GM21723 (cell line): ENCODE measurements at regions not wholly inside any gene's neighbourhood (a gene's known extent, or its start where the extent isn't known, plus 50 kb on each side); places are given as distances from the start of the nearest gene placed in this dataset.

Experiments used
- ATAC-seq: cut with Tn5 transposase; IDR thresholded peaks from one replicate; pipeline ENCODE4 v1.9.1; 2021; ENCODE audit warnings: mild to moderate bottlenecking, moderate library complexity; ENCODE audit not compliant: unreplicated experiment

DNA sequence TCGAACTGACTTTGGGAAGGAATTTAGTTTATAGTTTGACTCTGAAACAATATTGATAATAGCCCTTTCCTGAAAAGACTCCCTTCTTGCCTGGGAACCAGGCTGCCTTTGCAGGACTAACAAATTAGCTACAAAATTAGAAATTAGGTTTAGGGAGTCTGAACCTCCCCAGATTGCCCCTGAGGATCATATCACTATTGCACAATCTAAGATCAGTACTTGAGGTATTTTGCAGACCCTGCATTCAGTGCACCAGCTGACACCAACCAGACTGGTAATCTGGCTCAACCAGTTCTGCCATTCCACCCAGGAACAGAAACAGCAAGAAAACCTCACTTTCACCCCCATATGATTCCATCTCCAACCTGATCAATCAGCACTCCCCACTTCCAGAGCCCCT lies 131.8 kb upstream of the GALNT5 start:
- no peak for ATAC-seq

DNA sequence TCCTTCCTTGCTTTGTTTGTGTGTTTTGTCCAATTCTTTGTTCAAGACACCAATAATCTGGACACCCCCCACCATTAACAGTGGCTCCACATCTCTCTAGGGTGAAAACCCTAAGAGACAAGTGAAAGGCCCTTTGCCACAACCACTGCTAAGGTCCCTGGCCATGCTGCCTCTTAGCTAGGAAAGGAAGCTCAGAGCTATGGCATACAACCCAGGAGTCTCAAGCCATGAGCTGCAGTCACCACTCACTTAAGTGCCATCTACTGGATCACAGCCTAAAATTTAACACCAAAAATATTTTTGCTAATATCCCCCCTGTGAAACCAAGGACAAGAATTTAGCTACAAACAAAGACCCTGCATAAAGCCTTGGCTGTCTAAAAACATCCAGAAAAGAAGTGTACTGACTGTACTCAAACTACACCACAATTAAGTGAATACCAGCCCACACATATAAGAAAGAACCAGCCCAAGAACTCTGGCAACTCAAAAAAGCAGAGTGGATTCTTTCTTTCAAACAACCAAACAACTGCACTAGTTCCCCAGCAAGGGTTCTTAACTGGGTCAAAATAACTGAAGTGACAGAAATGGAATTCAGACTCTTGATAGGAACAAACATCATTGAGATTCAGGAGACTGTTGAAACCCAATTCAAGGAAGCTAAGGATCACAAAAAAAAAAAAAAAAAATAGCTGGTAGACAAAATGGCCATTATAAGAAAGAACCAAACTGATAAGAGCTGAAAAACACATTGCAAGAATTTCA lies 130.1 kb upstream of the GALNT5 start:
- no peak for ATAC-seq

- ATAC-seq = no peak
These were observed 113.6 kb upstream of the GALNT5 start for GRCh38 chr2:157143901-157144300.

- no peak for ATAC-seq
These were observed 108.2 kb upstream of the GALNT5 start for GRCh38 chr2:157149270-157149669.

DNA sequence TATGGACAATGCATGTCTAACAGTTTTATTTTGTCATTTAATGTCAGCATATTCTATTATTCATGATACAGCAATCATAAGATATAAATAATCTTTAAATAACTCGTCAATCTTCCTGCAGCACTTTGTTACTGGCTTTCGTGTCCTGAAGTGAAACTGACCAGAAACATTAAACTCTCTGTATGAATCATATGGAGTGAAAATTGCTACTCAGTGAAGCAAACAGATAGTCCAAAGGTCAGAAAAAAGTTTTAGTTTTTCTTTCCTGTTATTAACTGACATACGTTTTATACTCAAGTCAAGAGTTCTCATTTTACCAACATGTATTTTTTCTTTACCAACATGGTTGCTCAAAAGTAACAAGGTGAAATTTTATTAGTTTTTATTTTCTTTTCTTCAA lies 106.8 kb upstream of the GALNT5 start:
- peak; percentile 85 for ATAC-seq

DNA sequence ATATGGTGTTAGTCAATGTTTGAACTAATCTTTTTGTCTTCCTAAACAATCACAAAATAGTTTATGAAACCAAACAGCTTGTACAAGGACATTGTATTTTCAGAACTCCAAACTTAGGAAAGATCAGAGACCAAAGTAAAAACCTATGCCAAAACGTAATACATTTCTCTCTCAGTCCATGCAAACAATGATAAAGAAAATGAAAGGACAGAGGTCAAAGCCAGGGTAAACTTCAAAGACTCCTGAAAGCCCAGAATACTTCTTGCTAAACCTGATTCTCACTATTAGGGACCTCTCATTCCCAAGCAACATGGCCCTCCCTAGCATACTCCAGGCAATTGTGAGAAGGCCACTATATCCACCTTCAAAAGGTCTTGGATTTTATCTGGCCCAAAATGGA lies 105.1 kb upstream of the GALNT5 start:
- no peak for ATAC-seq

- no peak for ATAC-seq
These were observed 101.5 kb upstream of the GALNT5 start for GRCh38 chr2:157155992-157156391.

GRCh38 chr2:157158111-157158510 lies 99.4 kb upstream of the GALNT5 start:
- no peak for ATAC-seq

DNA sequence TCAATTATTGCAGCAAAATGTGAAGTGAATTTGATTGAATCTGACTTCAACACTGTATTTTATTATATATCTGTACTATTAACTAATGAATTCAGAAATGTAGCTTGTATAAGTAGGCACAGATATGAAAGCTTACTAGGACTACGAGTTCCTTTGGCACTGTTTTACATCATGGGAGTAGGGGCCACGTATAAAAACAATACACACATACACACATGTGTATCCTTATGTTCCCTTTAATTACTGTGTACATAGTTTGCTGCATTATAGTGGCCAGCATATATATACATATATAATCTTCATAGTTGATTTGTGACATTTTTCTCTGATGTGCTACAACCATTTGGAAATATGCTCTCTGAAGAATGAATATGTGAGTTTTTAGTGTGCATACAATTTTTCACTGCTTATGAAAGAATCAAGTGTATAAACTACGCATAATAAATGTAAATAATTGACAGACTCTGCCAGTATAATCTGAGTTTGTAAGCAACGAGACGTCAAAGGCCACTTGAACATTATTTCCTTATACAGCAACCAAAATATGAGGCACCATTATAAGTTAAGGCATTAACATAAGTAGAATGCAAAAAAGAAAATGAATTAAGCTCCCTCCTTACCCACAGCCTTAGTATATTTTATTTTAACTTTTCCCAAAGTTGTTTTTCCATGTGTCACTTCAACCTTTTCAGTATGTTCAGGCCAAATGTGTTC lies 98.1 kb upstream of the GALNT5 start:
- no peak for ATAC-seq

GRCh38 chr2:157160111-157160510 lies 97.4 kb upstream of the GALNT5 start:
- ATAC-seq = no peak

DNA sequence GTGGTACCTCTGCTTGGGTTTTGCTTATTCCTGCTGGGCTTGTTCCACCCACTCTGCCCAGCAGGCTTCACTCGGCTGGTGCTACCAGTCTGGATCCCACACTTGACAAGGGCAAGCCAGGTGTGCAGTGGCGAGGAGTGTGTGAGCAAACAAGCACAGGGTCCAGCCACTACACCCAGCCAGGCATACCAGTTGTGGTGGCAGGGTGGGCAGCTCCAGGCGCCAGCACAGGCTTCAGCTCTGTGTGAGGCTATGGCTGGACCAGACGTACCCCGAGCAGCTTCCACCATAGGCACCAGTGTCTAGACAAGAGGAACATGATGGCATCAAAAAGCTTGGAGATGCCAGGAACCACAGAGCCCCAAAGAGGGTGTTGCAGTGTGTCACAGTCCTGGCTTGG lies 93.1 kb upstream of the GALNT5 start:
- no peak for ATAC-seq

GRCh38 chr2:157164891-157165290 lies 92.6 kb upstream of the GALNT5 start:
- ATAC-seq = no peak

GRCh38 chr2:157168501-157168900 lies 89.0 kb upstream of the GALNT5 start:
- ATAC-seq = no peak

DNA sequence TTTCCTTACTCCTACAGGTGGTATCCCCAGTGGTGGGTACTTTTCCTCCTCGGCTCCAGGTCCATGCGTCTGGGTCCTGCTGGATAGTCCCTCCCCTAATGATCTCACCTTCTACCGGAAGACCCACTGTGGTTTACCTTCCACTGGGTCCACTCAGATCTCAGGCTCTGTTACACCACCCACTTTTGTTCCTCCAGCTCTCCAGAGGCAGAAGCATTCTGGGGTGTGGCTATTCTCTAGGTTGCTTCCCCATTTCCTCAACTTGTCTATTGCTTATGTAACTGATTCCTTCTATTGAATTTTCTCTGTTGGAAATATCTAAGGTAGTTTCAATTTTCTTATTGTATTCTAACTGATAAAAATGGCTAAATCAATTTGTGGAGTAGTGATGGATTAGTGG lies 87.6 kb upstream of the GALNT5 start:
- ATAC-seq = no peak

- no peak for ATAC-seq
These were observed 87.2 kb upstream of the GALNT5 start for GRCh38 chr2:157170299-157170698.

GRCh38 chr2:157172239-157172638 lies 85.3 kb upstream of the GALNT5 start:
- ATAC-seq = no peak

DNA sequence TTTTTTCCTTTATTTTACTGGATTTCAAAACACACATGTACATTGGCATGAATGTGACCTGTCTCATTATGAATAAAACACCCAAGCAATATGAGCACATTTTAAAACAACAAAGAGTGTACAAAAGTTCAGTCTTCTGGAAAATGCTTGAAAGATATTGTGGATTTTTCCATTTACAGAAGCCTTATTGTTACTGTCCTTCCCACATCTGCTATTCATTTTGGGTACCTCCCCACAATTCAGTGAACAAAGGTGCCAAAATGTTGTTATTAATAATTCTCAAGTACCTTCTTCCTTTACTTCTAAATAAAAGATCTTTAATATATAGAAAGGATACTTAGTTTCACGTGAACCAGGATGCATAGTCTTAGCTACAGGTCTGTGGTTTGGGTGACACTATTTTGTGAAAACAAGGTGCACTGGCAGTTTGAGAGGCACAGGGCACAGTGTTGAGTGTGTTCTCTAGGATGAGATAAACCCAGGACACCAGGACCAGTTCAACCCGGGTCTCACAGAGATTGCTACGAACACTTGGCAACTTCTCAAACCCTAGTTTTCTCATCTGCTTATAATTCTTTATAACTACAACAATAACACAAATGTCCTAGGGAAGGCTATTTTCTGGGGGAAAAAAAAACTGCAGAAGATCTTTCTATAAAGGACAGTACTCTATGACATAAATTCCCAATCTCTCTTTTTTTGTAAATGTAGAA lies 84.5 kb upstream of the GALNT5 start:
- no peak for ATAC-seq

- ATAC-seq = no peak
These were observed 83.7 kb upstream of the GALNT5 start for GRCh38 chr2:157173740-157174184.

DNA sequence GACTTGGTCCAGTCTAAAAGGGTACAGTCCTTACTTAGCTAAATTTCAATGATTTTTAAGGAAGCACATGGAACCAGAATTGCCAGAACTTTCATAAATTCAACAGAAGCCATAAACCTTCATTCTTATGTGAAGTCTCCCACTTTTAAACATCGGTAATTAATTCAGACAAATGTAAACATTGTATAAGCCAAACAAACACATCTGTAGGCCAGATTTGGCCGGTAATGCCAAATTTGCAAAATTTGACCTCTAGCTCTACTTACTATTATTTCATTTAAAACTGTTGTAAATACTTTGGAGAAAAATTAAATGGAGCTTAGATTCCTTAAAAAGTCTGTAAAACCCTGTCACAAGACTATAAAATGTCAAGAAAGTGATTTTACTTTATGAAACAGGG lies 83.2 kb upstream of the GALNT5 start:
- ATAC-seq = no peak

- ATAC-seq = no peak
These were observed 80.9 kb upstream of the GALNT5 start for GRCh38 chr2:157176602-157177001.

GRCh38 chr2:157178874-157179273 lies 78.6 kb upstream of the GALNT5 start:
- no peak for ATAC-seq
